Activated CD4-positive, alpha-beta memory T cell treated with anti-CD3 and anti-CD28 coated beads, Interleukin-2, amount 10 ng/mL, durations not matched to agents 7 days and 5 days (primary cell): ENCODE measurements at regions not wholly inside any gene's neighbourhood (a gene's known extent, or its start where the extent isn't known, plus 50 kb on each side); places are given as distances from the start of the nearest gene placed in this dataset.
"Not testable (repeated sequence)": the region's sequence is repeated elsewhere in the genome, so short reads cannot be mapped to it uniquely, and the experiment has no call there.

ENCODE experiments used
- CTCF ChIA-PET: fragments of 350-600 bp; sonication (Branson Sonifier 250); formaldehyde crosslinking; loops from one replicate; lab custom pipeline; 2021; ENCODE audit warnings: antibody characterized with exemption, inconsistent platforms; lab: Charles Lee
- POLR2A ChIA-PET: fragments of 350-600 bp; sonication (Branson Sonifier 250); formaldehyde crosslinking; loops from one replicate; lab custom pipeline; 2021; ENCODE audit warnings: antibody characterized with exemption; lab: Charles Lee
- DNase-seq: peaks from one replicate; pipeline ENCODE4 v3.0.0-alpha.2; 2020
- H3K27ac Mint-ChIP-seq: one replicate; pipeline ENCODE4 v1.8.0; 2021; ENCODE audit warnings: mild to moderate bottlenecking, mixed read lengths
- H3K27me3 Mint-ChIP-seq: one replicate; pipeline ENCODE4 v1.8.0; 2021; ENCODE audit warnings: mixed read lengths
- H3K36me3 Mint-ChIP-seq: one replicate; pipeline ENCODE4 v1.8.0; 2021; ENCODE audit warnings: low read depth, mixed read lengths
- H3K4me1 Mint-ChIP-seq: one replicate; pipeline ENCODE4 v1.8.0; 2021; ENCODE audit warnings: mixed read lengths
- H3K4me3 Mint-ChIP-seq: one replicate; pipeline ENCODE4 v1.8.0; 2021; ENCODE audit warnings: mild to moderate bottlenecking, mixed read lengths
- H3K9me3 Mint-ChIP-seq: one replicate; pipeline ENCODE4 v1.8.0; 2021; ENCODE audit warnings: mixed read lengths

DNA sequence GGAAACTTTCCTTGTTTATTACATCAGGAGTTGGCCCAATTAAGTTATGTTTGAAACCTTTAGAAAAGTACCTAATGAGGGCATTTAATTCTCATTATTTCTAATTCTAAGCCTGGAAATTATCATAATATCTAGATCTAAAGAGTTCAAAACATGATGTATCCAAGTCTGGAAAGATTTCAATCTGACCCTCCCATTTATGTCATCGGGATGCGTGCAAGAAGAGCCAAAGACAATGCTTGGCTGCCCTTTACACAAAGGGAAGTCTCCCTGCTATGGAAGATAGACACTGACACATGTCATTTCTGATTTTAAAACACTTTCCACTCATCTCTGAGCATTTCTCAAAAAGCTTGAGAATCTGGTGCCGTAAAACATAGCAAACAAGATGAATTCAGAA lies 222.4 kb downstream of the ANTXR2 start:
- ChIA-PET CTCF (no interaction called here), POLR2A (no interaction called here)
- Mint-ChIP-seq H3K4me3 (no peak overlapping the region), H3K4me1 (no peaks in the 10 kb centered on the region), H3K27me3 (peaks cover 2% of the 10 kb centered on the region), H3K36me3 (no peaks in the 10 kb centered on the region), H3K27ac (no peak overlapping the region), H3K9me3 (no peaks in the 10 kb centered on the region)
- no peak for DNase-seq

DNA sequence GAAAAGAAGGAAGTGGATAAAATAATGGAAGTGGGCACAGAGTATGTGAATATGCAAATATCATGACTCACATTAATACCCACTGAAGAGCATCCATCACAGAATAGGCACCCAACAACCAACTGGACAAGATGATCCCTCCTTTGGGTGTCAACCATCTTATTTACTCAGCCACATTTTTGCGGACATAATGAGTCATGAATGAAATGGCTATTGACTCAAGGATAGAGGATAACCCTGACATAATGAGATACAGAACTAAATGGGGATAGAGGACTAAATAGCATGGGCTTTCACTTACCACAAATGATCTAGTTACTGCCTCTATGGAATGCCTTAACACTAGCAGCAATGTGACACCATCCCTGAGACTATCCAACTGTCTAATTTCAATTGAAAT lies 224.7 kb downstream of the ANTXR2 start:
- ChIA-PET CTCF (no interaction called here), POLR2A (no interaction called here)

DNA sequence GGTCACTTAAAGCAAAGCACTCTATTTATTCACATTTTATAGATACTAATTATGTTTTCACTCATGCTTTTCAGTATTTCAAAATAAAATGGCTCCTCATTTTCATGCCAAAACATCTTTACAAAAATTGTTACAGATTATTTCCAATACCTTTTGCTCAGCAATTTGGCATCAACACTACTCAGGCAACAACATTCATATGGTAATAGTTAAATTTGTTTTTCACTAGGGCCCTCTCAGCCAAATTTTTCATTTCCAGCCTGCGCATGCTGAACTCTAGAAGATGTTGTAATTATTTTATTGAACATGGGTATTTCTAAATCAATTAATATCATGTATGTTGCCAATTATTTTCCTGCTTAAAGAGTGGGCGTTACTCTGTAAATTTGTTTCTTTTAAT lies 225.6 kb downstream of the ANTXR2 start:
- no peak for DNase-seq
- peaks cover 10% of the 10 kb centered on the region for H3K27me3 Mint-ChIP-seq
- POLR2A ChIA-PET = no interaction called here
- CTCF ChIA-PET = no interaction called here
- no peak overlapping the region for H3K4me3 Mint-ChIP-seq
- peaks cover 4% of the 10 kb centered on the region for H3K9me3 Mint-ChIP-seq
- no peaks in the 10 kb centered on the region for H3K4me1 Mint-ChIP-seq
- no peaks in the 10 kb centered on the region for H3K36me3 Mint-ChIP-seq
- no peak overlapping the region for H3K27ac Mint-ChIP-seq

More for the DNA sequence above, 224.7 kb downstream of the ANTXR2 start:
- Mint-ChIP-seq H3K4me3 (no peak overlapping the region), H3K27ac (no peak overlapping the region), H3K4me1 (no peaks in the 10 kb centered on the region), H3K9me3 (peaks cover 4% of the 10 kb centered on the region), H3K27me3 (peaks cover 9% of the 10 kb centered on the region), H3K36me3 (no peaks in the 10 kb centered on the region)
- no peak for DNase-seq

DNA sequence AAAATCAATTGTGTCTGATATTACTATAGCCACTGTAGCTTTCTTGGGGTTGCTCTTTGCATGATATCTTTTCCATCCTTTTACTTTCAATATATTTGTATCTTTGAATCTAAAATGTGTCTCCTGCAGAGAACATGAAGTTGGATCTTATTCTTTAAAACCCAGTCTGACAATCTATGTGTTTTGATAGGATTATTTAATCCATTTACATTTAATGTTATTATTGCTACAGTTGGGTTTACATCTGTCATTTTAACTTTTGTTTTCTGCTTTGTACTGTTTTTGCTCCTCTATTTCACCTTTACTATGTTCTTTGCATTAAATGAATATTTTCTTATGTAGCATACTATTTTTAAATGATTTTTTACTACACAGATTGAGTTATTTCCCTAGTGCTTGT lies 230.9 kb downstream of the ANTXR2 start:
- CTCF ChIA-PET = no interaction called here
- peaks cover 4% of the 10 kb centered on the region for H3K9me3 Mint-ChIP-seq
- H3K36me3 Mint-ChIP-seq = no peaks in the 10 kb centered on the region
- peaks cover 12% of the 10 kb centered on the region for H3K27me3 Mint-ChIP-seq
- POLR2A ChIA-PET = no interaction called here
- H3K4me1 Mint-ChIP-seq = no peaks in the 10 kb centered on the region
- no peak overlapping the region for H3K27ac Mint-ChIP-seq
- no peak for DNase-seq
- H3K4me3 Mint-ChIP-seq = no peak overlapping the region

DNA sequence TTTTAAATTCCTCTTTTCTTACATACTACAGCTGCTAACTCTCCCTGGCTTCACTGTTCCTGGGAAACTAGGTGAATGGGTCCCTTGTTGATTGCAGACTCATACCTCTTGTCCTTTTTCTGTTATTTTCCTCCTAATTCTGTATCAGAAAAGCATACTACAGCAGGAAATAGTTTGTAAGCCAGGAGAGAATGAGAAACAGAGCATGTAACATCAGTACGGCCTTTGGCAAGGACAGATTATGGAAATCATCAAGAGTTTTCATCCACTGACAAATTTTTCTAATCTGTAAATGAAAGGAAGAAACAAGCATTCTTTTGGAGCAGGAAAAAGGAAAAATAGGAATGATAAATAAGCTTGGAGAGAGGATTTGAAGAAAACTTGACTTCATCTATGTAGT lies 239.2 kb downstream of the ANTXR2 start:
- Mint-ChIP-seq H3K4me3 (no peak overlapping the region), H3K27ac (no peak overlapping the region), H3K27me3 (peaks cover 12% of the 10 kb centered on the region), H3K36me3 (no peaks in the 10 kb centered on the region), H3K9me3 (no peaks in the 10 kb centered on the region), H3K4me1 (no peaks in the 10 kb centered on the region)
- CTCF ChIA-PET = no interaction called here
- POLR2A ChIA-PET = no interaction called here
- DNase-seq = no peak

DNA sequence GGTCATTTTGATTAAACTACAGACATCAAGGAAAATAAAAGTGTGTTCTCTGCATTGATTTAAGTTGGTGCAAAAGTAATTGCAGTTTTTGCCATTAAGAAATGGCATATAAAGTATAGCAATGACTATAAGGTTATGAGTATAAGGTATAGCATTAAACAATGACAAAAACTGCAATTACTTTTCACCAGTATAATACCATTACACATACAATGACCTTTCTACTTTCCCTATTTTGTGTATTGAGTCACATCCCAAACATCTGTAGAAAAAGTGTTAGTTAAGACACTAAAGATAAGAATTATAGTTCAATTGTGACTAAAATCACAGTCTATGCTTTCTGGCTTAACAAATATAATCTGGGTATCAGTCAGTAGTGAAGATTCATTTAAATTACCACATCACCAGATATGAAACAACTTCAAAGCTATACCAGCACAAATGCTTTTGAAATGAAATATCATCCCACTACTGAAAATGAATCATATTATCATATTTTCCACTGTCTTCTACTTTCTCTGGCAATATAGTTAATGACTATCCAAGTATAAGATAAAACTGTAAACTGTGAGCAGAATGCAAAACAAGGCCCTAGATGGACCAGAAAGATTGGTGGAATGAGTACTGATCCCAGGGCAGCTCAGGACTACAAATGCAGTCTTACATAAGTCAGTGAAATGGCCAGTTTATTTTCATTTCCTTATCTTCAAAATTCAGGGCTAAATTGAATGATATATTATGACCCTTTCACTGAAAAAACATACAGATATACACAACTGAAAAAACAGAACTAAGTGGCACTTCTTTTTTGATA lies 241.1 kb downstream of the ANTXR2 start:
- ChIA-PET POLR2A (no interaction called here), CTCF (no interaction called here)
- Mint-ChIP-seq H3K36me3 (no peaks in the 10 kb centered on the region), H3K27ac (no peak overlapping the region), H3K9me3 (no peaks in the 10 kb centered on the region), H3K4me3 (no peak overlapping the region), H3K4me1 (no peaks in the 10 kb centered on the region), H3K27me3 (peaks cover 12% of the 10 kb centered on the region)
- no peak for DNase-seq

DNA sequence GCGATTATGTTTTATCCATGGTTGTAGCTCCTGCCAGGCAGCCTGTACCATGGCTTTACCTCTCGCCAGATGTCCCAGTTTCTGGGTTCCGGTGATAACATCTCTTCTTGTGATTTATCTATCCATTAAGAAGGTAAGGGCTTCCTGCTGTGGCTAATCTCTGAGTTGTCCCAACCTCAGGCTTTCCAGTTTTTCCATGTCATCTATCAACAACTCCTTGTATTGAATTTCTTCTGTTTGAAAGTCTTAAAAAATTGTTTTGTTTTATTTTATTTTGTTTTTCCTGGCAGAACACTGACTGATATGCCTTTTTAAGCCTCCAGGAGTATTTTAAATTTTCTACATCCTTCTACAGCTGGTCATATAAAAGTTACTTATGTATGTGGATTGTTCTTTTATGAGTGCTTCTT lies 241.9 kb downstream of the ANTXR2 start:
- H3K27me3 Mint-ChIP-seq = peaks cover 10% of the 10 kb centered on the region
- no peak overlapping the region for H3K27ac Mint-ChIP-seq
- POLR2A ChIA-PET = no interaction called here
- no peak for DNase-seq
- no peaks in the 10 kb centered on the region for H3K36me3 Mint-ChIP-seq
- H3K4me3 Mint-ChIP-seq = no peak overlapping the region
- no peaks in the 10 kb centered on the region for H3K9me3 Mint-ChIP-seq
- CTCF ChIA-PET = no interaction called here
- no peaks in the 10 kb centered on the region for H3K4me1 Mint-ChIP-seq

DNA sequence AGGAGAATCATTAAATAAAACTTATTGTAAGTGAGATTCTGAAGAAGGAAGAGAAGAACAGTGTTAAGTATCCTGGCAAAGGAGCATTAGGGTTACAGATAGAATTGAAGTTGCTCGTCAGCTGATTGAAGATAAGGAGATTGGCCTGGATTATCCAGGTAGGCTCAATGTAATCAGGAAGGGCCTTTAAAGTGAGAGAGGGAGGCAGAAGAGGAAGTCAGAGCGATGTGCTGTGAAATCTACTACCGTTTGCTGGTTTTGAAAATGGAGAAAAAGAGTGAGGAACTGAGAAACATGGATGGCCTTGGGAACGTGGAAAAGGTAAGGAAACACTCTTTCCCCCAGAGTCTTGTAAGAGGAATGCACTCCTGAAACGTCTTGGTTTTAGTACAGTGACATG lies 245.7 kb downstream of the ANTXR2 start:
- Mint-ChIP-seq H3K36me3 (no peaks in the 10 kb centered on the region), H3K27ac (no peak overlapping the region), H3K9me3 (peaks cover 2% of the 10 kb centered on the region), H3K27me3 (peaks cover 6% of the 10 kb centered on the region), H3K4me1 (no peaks in the 10 kb centered on the region), H3K4me3 (no peak overlapping the region)
- DNase-seq = no peak
- ChIA-PET POLR2A (no interaction called here), CTCF (no interaction called here)

DNA sequence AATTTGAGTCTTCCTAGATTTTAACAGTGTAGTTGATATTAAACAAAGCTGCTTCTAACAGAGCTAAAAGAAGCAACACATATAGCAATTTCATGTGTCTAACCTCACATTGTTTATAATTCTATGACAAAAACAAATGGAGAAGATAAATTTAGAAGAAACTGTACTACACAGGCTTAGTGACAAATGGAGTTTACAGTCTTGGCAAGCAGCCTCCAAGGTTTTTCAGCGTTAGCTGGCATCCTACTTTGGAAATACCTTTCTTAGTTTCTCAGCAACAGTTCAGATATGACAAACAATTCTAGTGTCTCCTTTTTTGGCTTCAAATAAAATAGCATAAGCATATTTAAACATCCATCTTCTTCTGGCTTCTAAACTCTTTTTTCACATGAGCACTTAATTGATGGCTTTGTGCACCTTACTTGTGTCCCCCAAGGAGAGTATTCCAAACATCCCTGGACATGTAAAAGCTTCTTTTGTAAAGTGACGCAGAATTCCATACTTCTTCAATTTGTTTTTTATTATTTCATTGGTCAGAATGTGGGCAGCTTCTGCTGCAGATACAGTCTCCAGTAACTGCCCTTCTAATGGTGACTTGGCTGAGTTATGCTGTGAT lies 249.8 kb downstream of the ANTXR2 start:
- no peaks in the 10 kb centered on the region for H3K36me3 Mint-ChIP-seq
- DNase-seq = no peak
- H3K4me1 Mint-ChIP-seq = no peaks in the 10 kb centered on the region
- H3K27ac Mint-ChIP-seq = no peak overlapping the region
- POLR2A ChIA-PET = no interaction called here
- CTCF ChIA-PET = no interaction called here
- no peaks in the 10 kb centered on the region for H3K27me3 Mint-ChIP-seq
- no peak overlapping the region for H3K4me3 Mint-ChIP-seq
- peaks cover 2% of the 10 kb centered on the region for H3K9me3 Mint-ChIP-seq

DNA sequence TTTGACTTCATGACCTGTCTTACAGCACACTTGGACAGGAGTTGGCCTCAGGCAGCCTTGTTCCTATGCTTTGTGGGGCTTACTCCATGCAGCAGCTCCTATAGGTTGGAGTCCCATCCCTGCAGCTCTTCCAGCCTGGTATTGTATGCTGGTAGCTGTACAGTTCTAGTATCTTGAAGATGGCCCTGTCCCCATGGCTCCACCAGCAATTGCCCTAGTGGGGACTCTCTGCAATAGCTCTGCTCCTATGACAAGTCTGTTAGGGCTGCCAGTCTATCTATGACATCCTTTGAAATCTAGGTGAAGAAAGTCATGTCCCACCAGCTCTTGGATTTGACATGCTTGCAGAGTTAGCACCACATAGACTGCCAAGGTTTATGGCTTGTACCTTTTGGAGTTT lies 252.6 kb downstream of the ANTXR2 start:
- DNase-seq = no peak
- no peaks in the 10 kb centered on the region for H3K27me3 Mint-ChIP-seq
- H3K9me3 Mint-ChIP-seq = peaks cover 2% of the 10 kb centered on the region
- H3K4me3 Mint-ChIP-seq = no peak overlapping the region
- POLR2A ChIA-PET = no interaction called here
- H3K4me1 Mint-ChIP-seq = no peaks in the 10 kb centered on the region
- CTCF ChIA-PET = no interaction called here
- no peak overlapping the region for H3K27ac Mint-ChIP-seq
- H3K36me3 Mint-ChIP-seq = no peaks in the 10 kb centered on the region

DNA sequence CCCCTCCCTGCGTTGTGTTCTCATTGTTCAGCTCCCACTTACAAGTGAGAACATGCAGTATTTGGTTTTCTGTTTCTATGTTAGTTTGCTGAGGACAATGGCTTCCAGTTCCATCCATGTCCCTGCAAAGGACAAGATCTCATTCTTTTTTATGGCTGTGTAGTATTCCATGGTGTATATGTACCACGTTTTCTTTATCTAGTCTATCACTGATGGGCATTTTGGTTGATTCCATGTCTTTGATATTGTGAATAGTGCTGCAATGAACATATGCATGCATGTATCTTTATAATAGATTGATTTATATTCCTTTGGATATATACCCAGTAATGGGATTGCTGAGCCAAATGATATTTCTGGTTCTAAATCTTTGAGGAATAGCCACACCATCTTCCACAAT lies 265.1 kb downstream of the ANTXR2 start:
- H3K36me3 Mint-ChIP-seq, POLR2A ChIA-PET: not testable (repeated sequence)

DNA sequence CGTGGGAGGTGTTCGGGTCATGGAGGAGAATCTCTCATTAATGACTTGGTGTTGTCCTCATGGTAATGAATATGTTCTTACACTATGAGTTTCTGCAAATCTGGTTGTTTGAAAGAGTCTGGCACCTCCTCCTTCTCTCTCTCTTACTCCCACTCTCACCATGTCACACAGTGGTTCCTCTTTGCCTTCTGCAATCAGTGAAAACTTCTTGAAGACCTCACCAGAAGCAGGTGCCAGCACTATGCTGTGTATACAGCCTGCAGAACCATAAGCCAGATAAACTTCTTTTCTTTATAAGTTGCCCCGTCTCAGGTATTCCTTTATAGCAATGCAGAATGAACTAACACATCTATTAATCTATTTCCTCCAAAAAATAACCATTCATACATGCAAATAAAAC lies 275.0 kb downstream of the ANTXR2 start:
- H3K4me3 Mint-ChIP-seq = no peak overlapping the region
- ChIA-PET POLR2A (no interaction called here), CTCF (no interaction called here)
- H3K27me3 Mint-ChIP-seq = peaks cover 6% of the 10 kb centered on the region
- no peaks in the 10 kb centered on the region for H3K9me3 Mint-ChIP-seq
- H3K36me3 Mint-ChIP-seq = no peaks in the 10 kb centered on the region
- no peak for DNase-seq
- H3K4me1 Mint-ChIP-seq = no peaks in the 10 kb centered on the region
- H3K27ac Mint-ChIP-seq = no peak overlapping the region

More for the DNA sequence above, 265.1 kb downstream of the ANTXR2 start:
- H3K27me3 Mint-ChIP-seq = peaks cover 16% of the 10 kb centered on the region
- H3K27ac Mint-ChIP-seq, CTCF ChIA-PET, H3K4me3 Mint-ChIP-seq, H3K9me3 Mint-ChIP-seq, DNase-seq, H3K4me1 Mint-ChIP-seq: not testable (repeated sequence)

DNA sequence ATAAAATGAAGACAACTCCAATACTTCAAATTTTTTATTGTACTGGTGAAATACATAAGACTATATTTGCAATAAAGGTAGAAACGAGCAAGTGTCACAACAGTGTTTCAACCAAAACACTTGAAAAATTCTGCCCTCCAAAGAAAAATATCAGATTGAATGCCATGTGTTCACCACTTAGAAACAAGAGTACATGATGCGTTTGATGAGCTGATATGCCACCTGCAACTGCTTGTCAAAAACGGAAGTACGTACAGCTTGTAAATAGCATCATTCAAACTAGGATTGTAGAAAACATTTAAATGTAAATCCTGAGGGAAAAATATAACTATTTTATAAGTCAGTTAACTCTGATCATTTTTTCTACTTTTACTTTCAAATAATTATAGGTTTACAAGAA lies 276.1 kb downstream of the ANTXR2 start:
- DNase-seq = no peak
- CTCF ChIA-PET = no interaction called here
- POLR2A ChIA-PET = no interaction called here
- Mint-ChIP-seq H3K9me3 (no peaks in the 10 kb centered on the region), H3K27me3 (peaks cover 6% of the 10 kb centered on the region), H3K4me1 (no peaks in the 10 kb centered on the region), H3K4me3 (no peak overlapping the region), H3K36me3 (no peaks in the 10 kb centered on the region), H3K27ac (no peak overlapping the region)

DNA sequence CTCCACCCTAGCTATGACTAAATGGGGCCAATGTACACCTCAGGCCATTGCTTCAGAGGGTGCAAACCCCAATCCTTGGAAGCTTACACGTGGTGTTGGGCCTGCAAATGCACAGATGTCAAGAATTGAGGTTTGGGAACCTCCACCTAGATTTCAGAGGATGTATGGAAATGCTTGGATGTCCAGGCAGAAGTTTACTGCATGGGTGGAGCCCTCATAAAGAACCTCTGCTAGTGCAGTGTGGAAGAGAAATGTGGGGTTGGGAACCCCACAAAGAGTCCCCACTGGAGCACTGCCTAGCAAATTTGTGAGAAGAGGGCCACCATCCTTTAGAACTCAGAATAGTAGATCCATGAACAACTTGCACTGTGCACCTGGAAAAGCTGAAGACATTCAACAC lies 284.1 kb downstream of the ANTXR2 start:
- Mint-ChIP-seq H3K36me3 (no peaks in the 10 kb centered on the region), H3K4me1 (no peaks in the 10 kb centered on the region), H3K4me3 (no peak overlapping the region), H3K27me3 (no peaks in the 10 kb centered on the region), H3K27ac (no peak overlapping the region), H3K9me3 (peaks cover 14% of the 10 kb centered on the region)
- DNase-seq = no peak
- CTCF ChIA-PET = no interaction called here
- POLR2A ChIA-PET = no interaction called here
